ENCODE measurements at regions not wholly inside any gene's neighbourhood (a gene's known extent, or its start where the extent isn't known, plus 50 kb on each side); places are given as distances from the start of the nearest gene placed in this dataset.

DNA sequence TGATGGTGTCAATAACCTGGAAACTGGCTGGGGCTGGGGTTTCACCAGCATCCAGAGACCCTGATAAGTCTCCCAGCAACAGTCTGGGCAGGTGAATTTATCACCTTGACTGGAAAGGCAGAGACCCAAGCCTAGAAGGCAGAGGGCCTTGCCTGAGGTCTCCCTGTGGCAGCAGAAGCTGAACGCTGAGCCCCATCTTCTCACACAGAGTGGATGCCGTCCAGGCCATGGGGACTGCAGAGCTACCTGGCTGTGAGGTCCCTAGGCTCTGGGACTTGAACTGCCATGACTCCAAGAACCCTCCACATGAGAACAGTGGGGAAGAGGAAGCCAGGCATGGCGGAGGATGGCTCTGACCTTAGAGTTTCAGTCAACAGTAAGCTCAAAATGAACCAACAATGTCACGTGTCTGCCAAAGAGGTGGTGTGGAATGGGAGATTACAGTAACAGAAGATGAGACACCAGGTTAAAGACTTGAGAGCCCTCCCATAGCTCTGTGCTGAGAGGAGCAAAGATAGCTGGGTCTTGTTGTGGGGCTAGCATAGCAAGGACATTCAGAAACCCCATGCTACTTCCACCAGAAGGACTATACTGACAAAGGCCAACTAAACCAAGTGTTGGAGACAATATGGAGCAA, 79.1 kb upstream of the LINC01488 start:
- no peak for DNase-seq
- Mint-ChIP-seq H3K9me3 (peaks cover 5% of the 10 kb centered on the region), H3K4me3 (no peak overlapping the region), H3K27ac (no peak overlapping the region), H3K27me3 (no peaks in the 10 kb centered on the region), H3K4me1 (peaks cover 2% of the 10 kb centered on the region), H3K36me3 (peaks cover 1% of the 10 kb centered on the region)

DNA sequence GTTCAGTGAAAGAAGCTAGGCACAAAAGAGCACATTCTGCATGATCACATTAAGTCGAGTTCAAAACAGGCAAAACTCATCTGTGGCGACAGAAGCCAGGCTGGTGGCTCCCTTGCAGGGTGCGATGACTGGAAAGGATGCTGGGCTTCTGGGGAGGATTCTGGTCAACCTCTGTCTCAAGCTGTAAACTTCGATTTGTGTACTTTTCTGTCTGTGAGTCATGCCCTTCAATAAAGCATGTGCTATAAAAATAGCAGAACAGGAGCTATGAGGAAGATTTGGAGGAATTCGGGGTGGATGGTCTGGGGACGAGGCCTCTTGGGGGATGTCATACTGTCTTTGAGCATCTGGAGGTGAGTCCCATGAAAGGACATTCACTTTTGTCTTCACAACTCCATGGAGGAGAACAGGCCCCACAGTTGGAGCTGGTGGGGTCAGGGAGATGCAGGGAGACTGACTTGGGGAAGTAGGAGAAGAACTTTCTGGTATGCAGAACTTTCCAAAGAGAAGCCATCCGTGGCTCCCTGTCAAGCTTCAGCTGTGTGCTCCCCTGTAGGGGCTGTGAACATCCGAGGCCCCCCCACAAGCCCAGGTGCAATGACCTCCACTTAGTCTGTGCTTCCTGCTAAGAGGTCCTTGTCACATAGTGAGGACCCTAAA, 77.8 kb upstream of the LINC01488 start:
- Mint-ChIP-seq H3K4me1 (peaks cover 2% of the 10 kb centered on the region), H3K9me3 (peaks cover 5% of the 10 kb centered on the region), H3K36me3 (peaks cover 1% of the 10 kb centered on the region), H3K4me3 (no peak overlapping the region), H3K27me3 (peaks cover 5% of the 10 kb centered on the region), H3K27ac (no peak overlapping the region)
- DNase-seq = no peak

- H3K27me3 Mint-ChIP-seq = peaks cover 14% of the 10 kb centered on the region
- H3K4me1 Mint-ChIP-seq = peaks cover 6% of the 10 kb centered on the region
- DNase-seq = no peak
Measured at GRCh38 chr11:69406060-69406459, 75.4 kb upstream of the LINC01488 start.

GRCh38 chr11:69409812-69410645, 71.4 kb upstream of the LINC01488 start:
- Mint-ChIP-seq H3K9me3 (peaks cover 3% of the 10 kb centered on the region), H3K4me3 (no peak overlapping the region)

More at GRCh38 chr11:69406060-69406459, 75.4 kb upstream of the LINC01488 start:
- Mint-ChIP-seq H3K27ac (no peak overlapping the region), H3K4me3 (no peak overlapping the region), H3K9me3 (peaks cover 4% of the 10 kb centered on the region), H3K36me3 (peaks cover 1% of the 10 kb centered on the region)

GRCh38 chr11:69411257-69411924, 70.1 kb upstream of the LINC01488 start:
- H3K27me3 Mint-ChIP-seq = peaks cover 14% of the 10 kb centered on the region
- no peak overlapping the region for H3K27ac Mint-ChIP-seq
- H3K4me3 Mint-ChIP-seq = no peak overlapping the region

More at GRCh38 chr11:69409812-69410645, 71.4 kb upstream of the LINC01488 start:
- Mint-ChIP-seq H3K36me3 (no peaks in the 10 kb centered on the region), H3K4me1 (peaks cover 8% of the 10 kb centered on the region), H3K27me3 (peaks cover 14% of the 10 kb centered on the region), H3K27ac (no peak overlapping the region)
- no peak for DNase-seq

DNA sequence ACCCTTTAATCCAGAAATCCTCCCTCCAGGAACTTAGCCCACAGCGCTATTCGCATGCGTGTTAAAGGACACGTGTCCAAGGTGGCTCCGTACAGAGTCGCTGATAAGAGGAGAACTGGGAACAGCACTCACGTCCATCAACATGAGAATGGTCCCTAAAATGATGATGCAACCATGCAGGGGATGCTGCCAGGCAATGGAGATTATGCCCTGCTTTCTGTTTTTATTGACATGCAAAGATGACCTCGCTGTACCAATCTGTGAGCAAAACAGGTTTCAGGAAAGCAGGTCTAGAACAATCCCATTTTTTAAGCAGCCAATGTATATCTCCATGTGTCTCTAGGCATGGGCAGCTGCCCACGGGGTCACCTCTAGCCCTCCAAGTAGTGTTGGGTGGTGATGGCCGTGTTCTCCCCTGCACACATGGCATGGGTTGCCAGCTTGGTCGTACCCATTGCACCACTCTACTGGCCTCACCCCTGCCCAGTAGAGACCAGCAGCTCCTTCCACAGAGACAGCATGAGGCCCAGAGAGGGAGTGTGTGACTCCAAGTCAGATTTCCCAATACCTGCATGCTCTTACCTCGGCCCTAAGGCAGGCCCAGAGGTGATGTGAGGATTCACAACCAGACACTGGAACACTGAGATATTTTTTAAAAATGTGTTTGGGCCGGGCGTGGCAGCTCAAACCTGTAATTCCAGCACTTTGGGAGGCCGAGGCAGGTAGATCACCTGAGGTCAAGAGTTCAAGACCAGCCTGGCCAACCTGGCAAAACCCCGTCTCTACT, 68.3 kb upstream of the LINC01488 start:
- DNase-seq = no peak
- Mint-ChIP-seq H3K27me3 (peaks cover 11% of the 10 kb centered on the region), H3K27ac (no peak overlapping the region), H3K36me3 (no peaks in the 10 kb centered on the region), H3K9me3 (peaks cover 2% of the 10 kb centered on the region), H3K4me1 (peaks cover 8% of the 10 kb centered on the region), H3K4me3 (no peak overlapping the region)

More at GRCh38 chr11:69411257-69411924, 70.1 kb upstream of the LINC01488 start:
- H3K4me1 Mint-ChIP-seq = peaks cover 8% of the 10 kb centered on the region
- DNase-seq = no peak
- H3K9me3 Mint-ChIP-seq = peaks cover 2% of the 10 kb centered on the region
- no peaks in the 10 kb centered on the region for H3K36me3 Mint-ChIP-seq

DNA sequence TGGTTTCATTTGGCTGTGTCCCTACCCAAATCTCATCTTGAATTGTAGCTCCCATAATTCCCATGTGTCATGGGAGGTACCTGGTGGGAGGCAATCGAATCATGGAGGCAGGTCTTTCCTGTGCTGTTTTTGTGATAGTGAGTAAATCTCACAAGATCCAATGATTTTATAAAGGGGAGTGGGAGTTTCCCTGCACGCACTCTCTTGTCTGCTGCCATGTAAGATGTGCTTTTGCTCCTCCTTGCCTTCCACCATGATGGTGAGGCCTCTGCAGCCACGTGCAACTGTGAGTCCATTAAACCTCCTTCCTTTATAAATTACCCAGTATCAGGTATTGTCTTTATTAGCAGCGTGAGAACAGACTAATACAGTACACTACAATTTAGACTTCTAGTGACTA, 67.5 kb upstream of the LINC01488 start:
- no peak overlapping the region for H3K4me3 Mint-ChIP-seq
- H3K9me3 Mint-ChIP-seq = peaks cover 2% of the 10 kb centered on the region
- no peak for DNase-seq
- peaks cover 8% of the 10 kb centered on the region for H3K4me1 Mint-ChIP-seq
- H3K36me3 Mint-ChIP-seq = no peaks in the 10 kb centered on the region
- peaks cover 9% of the 10 kb centered on the region for H3K27me3 Mint-ChIP-seq
- no peak overlapping the region for H3K27ac Mint-ChIP-seq

DNA sequence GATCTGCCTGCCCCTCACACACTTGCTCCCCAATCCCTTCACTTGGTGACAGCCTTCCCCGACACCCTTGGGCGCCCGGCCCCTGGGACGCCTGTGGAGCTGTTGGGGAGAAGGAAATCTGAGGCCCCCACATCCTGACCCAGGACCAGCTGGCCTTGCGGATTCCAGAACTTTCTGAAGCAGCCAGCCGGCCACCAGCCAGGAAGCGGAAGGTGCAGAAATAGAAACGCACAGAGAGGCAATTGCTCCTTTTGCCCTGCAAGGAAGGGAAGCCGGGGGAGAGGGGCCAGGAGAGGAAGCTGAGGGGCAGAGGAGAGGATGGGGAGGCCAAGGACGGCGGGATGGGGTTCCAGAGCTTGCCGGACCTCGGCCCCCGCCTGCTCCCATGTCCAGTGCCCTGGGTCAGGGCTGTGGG, 66.7 kb upstream of the LINC01488 start:
- Mint-ChIP-seq H3K27ac (no peak overlapping the region), H3K9me3 (peaks cover 2% of the 10 kb centered on the region), H3K4me3 (no peak overlapping the region), H3K4me1 (peaks cover 7% of the 10 kb centered on the region), H3K36me3 (no peaks in the 10 kb centered on the region), H3K27me3 (peaks cover 8% of the 10 kb centered on the region)
- no peak for DNase-seq

DNA sequence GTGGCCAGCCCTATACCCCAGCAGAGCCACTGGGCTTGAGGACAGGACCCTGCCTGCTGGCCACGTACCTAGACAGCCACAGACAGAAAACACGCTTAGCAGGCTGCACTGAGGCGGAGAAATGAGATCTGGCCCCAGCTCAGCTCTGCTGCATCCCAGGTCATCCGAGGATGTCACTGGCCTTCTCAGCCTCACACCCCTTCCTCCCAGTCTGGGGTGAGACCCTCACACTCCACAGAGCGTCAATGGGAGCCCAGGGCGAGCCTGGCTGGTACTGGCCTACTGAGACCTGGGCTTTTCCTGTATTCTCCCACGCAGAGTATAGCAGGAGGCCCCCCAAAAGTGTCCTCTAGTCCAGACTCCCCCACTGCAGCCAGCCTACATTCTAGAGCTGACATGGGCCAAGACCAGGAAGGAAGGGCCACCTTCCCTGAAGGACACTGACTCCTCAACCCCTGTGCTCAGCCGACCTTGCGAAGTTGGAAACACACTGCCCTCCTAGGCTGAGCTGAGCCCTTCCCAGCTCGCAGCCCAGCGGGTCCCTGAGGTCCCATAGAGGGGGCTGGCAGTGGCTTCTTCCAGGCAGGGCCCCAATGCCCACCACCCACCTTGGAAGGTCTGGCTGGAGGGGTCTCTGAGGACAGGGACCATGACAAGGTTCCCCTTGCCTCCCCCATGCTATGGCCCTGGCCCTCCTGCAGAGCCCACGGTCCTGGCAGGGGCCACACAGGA, 65.9 kb upstream of the LINC01488 start:
- Mint-ChIP-seq H3K27ac (no peak overlapping the region), H3K36me3 (no peaks in the 10 kb centered on the region), H3K9me3 (peaks cover 2% of the 10 kb centered on the region), H3K4me1 (peaks cover 4% of the 10 kb centered on the region), H3K27me3 (peaks cover 4% of the 10 kb centered on the region), H3K4me3 (no peak overlapping the region)
- no peak for DNase-seq

DNA sequence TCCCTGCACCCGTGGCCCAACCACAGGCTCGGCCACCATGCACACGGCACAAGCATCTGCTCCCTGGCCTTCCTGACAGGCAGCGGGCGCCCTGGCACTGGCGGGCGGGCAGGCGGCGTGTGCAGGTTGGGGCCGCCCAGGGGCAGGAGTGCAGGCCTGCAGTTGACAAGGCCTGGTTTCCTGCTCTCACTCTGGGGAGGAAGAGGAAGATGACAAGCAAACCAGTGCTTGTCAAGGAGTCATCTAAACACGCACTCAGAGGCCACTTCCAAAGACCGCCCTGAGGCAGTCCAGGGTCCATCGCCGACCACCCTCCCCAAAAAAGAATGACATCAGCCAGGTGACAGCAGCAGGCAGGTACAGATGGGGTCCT, 65.3 kb upstream of the LINC01488 start:
- Mint-ChIP-seq H3K9me3 (peaks cover 2% of the 10 kb centered on the region), H3K27me3 (no peaks in the 10 kb centered on the region), H3K4me1 (peaks cover 4% of the 10 kb centered on the region), H3K4me3 (no peak overlapping the region), H3K27ac (no peak overlapping the region), H3K36me3 (no peaks in the 10 kb centered on the region)
- DNase-seq = no peak

DNA sequence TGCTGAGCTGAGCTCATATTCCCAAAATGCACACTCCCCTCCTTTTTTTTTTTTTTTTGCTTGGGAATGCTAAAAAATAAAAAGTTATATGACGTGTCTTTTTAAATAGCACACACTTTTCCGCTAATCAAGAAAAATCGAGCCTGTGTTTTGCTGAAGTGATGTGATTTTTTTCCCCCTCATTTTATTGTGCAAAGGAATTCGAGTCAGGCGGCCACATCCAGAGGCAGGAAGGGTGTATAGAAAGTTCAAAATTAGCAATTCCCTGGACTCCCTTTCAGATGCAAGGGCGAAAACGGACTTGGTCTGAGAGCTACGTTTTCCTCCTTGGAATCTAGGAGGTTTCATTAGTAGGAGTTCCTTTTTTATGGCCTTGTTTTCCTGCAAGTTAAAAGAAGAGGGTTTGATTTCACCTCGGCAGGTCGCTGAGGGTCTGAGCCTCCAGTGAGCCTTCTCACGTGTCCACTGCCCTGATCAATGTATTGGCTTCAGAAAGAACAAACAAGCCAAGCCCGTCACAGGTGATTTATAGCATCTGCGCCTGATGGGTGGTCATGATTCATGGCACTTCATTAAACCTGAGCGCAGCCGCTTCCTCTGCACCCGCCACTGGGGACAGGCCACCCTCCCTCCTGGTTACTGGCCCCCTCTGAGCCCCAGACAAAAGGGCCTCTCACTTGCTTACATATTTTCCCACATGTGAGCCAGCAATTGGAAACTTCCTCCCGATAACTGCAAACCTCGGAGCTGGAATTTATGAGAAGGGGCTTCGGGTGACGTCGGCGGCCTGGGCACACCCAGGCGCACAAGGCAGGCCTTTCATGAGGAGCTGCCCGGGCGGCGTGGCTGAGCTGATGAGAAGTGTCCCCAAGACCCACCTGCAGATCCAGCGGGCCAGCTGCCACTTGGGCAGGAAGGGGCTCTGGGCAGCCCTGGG, 64.4 kb upstream of the LINC01488 start:
- H3K9me3 Mint-ChIP-seq = peaks cover 2% of the 10 kb centered on the region
- no peaks in the 10 kb centered on the region for H3K27me3 Mint-ChIP-seq
- H3K4me1 Mint-ChIP-seq = no peaks in the 10 kb centered on the region
- no peaks in the 10 kb centered on the region for H3K36me3 Mint-ChIP-seq
- H3K4me3 Mint-ChIP-seq = no peak overlapping the region
- H3K27ac Mint-ChIP-seq = no peak overlapping the region
- no peak for DNase-seq

DNA sequence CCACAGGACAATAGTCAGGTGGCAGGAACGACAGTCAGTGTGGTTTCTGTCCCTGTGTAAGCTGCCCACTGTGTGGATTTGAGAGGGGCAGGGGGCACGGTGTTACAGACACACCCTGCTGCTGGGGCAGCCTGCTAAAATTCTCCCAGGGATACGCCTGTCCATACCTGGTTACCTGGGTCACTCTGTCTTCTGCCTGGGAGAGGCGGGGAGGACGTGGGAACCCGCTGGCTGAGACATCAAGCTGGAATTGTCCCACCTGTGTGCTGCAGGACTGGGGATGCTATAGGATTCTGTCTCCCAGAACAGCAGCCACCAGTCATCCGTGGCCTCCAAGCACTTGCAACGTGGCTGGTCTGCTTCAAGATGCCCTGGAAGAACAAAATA, 63.8 kb upstream of the LINC01488 start:
- DNase-seq = no peak
- peaks cover 2% of the 10 kb centered on the region for H3K9me3 Mint-ChIP-seq
- no peaks in the 10 kb centered on the region for H3K27me3 Mint-ChIP-seq
- H3K27ac Mint-ChIP-seq = no peak overlapping the region
- H3K36me3 Mint-ChIP-seq = no peaks in the 10 kb centered on the region
- H3K4me1 Mint-ChIP-seq = no peaks in the 10 kb centered on the region
- H3K4me3 Mint-ChIP-seq = no peak overlapping the region

Data from activated naive CD8-positive, alpha-beta T cell treated with anti-CD3 and anti-CD28 coated beads for 36 hours (primary cell).